Kidney glomerular epithelial cell (primary cell): ENCODE measurements at regions not wholly inside any gene's neighbourhood (a gene's known extent, or its start where the extent isn't known, plus 50 kb on each side); places are given as distances from the start of the nearest gene placed in this dataset.
"Not testable (repeated sequence)": the region's sequence is repeated elsewhere in the genome, so short reads cannot be mapped to it uniquely, and the experiment has no call there.

Experiments
- DNase-seq: peaks from one replicate; lab custom pipeline; 2025; lab: John Stamatoyannopoulos, UW

DNA sequence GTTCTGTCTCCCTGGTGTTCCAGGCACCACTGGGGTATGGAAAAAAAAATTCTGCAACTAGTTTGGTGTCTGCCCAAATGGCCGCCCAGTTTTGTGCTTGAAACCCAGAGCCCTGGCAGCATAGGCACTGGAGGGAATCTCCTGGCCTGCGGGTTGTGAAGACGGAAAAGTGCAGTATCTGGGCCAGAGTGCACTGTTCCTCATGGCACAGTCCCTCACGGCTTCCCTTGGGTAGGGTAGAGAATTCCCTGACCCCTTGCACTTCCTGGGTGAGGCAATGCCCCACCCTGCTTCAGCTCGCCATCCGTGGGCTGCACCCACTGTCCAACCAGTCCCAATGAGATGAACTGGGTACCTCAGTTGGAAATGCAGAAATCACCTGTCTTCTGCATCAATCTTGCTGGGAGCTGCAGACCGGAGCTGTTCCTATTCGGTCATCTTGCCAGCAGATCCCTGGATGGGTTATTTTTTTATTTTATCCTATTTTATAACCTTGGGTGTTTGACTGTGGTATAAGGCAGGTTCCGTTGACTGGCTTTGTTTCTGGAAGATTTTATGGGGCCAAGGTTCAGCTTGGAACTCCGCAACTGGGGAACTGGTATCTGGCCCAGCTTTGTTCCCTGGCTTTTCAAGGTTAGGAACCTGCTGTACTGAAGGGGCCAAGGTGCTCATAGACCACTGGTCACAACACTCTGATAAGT is 59.5 kb upstream of the IRAK1BP1 start:
- DNase-seq, result not testable (repeated sequence)

DNA sequence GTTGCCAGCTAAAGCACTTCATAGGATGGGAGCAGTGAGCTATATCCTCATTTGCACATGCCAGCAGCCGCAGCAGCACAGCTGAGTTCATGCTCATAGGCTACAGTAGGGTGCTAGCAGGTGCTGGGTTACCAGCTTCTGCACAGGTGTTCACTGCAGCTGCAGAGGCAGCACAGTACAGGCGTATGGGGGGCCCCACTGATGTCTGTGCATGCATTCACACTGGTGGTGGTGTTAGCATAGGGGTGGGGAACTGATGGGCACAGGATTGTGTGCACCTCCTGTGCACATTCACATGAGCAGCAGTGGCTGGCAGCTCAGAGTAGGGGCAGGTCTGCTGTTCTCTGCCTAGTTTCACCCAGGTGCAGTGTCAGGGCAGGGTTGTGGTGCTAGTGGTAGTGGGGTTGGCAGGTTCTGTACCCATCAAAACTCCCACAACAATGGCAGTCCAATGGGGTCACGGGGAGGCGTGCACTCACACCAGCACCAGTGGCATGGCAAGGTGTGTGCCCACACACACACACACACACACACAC is 58.9 kb upstream of the IRAK1BP1 start:
- no peak for DNase-seq

DNA sequence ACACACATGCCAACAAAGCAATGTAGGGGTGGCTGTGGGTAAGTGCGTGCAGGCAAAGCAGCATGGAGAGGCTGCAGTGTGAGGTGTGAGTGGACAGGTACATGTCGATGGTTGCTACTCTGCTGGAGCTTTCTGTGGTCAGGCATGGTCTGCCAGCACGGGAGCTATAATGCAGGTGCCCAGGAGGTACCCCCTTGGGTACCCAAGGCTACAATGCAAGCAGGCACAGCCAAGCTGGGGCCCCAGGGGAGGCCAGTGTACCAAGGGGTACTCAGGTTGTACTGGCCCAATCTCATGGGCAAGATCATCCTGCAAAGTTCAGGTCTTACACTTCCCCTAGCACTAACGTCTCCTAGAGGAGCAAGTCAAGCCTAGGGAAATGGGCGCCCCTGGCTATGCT is 58.4 kb upstream of the IRAK1BP1 start:
- no peak for DNase-seq

DNA sequence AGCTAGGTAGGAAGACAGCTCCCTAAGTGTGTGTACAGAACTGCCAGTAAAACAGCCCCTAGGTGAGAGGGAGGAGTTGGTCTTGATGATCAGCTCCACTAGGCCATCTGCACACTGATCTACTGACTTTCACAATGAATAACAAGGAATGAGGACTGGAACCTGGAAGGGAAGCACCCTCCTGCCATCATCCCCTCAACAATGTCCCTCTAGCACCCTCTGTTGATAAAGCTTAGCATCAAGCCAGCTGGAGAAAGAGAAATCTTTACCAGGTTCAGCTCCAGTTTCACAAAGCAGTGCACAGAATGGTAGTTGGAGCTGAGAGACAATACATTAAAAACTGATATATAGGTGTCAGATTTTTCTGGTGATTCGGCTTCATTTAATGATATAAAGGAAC is 57.2 kb upstream of the IRAK1BP1 start:
- DNase-seq, result peak; percentile 50

DNA sequence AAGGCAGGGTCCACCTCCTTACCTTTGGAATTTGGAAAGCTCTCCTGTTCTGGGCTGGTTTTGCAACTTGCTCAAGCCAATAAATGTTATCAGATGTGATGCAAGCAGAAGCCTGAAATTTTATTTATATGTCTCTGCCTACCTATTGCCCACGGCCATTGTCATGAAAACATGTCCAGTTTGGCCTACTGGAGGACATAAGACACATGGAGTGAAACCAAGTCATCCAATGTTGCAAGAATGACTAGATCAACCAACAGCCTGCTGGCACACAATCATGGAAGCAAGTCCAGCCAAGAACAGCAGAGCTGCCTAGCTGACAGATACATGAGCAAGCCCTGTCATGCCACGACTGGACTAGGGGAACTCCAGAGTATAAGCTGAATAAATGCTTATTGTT is 56.7 kb upstream of the IRAK1BP1 start:
- DNase-seq, result no peak
